ENCODE measurements at regions not wholly inside any gene's neighbourhood (a gene's known extent, or its start where the extent isn't known, plus 50 kb on each side); places are given as distances from the start of the nearest gene placed in this dataset.

- TF ChIP-seq POLR2AphosphoS5 (IDR thresholded peaks at IDR 0.05) (no peak), CTCF (IDR thresholded peaks at IDR 0.05 in 8 of 11, conservative IDR thresholded peaks at IDR 0.05 in 3 of 11) (no peak)
These were observed 439.5 kb upstream of the LRRC7 start for GRCh38 chr1:69128204-69128603.
